HepG2 (cell line): ENCODE measurements at regions not wholly inside any gene's neighbourhood (a gene's known extent, or its start where the extent isn't known, plus 50 kb on each side); places are given as distances from the start of the nearest gene placed in this dataset.
A peak's percentile ranks its signal among the peaks of the same experiment; 100 is the strongest.

Experiments used
- ATAC-seq: fragments of 200-7000 bp; cut with Tn5 transposase; 3 replicates; pipeline ENCODE4 v1.9.1; 2020; ENCODE audit warnings: mild to moderate bottlenecking, moderate library complexity
- BruUV-seq: library from RNA; stranded (reverse); fragments of 400-500 nt; replicated peaks from 2 replicates; lab custom pipeline; 2021; lab: Mats Ljungman, UMichigan
- CTCF ChIA-PET: fragments of 300-600 bp; formaldehyde crosslinking; extraction: SDS; loops from one replicate; lab custom pipeline; 2021; ENCODE audit warnings: low total read pairs, inconsistent platforms, low intra/inter-chr PET ratio; lab: Yijun Ruan, JAX
- POLR2A ChIA-PET: fragments of 350-600 bp; sonication (Branson Sonifier 250); formaldehyde crosslinking; loops from one replicate; lab custom pipeline; 2020; ENCODE audit warnings: antibody characterized with exemption, inconsistent platforms; lab: Yijun Ruan, JAX
- DNase-seq: peaks from one replicate; pipeline ENCODE4 v3.0.0-alpha.2; 2015; ENCODE audit warnings: low spot score
- FAIRE-seq: peaks from 3 replicates; lab custom pipeline; 2011; peaks lifted over from hg19 to GRCh38; lab: Jason Lieb, UNC
- H2AFZ ChIP-seq: one replicate; pipeline ENCODE4 v1.6.1; 2011; ENCODE audit warnings: low read length, inconsistent platforms
- H3K27ac ChIP-seq: fragments of 300-600 bp; 3 replicates; pipeline ENCODE4 v1.8.0; 2011; ENCODE audit warnings: mixed run types, mild to moderate bottlenecking, mixed read lengths, low read length, inconsistent platforms; ENCODE audit not compliant: insufficient read depth; ENCODE audit errors: extremely low read length
- H3K27me3 ChIP-seq, 2 experiments: fragments of 200-600 bp in 1 of 2; 2 replicates in 1 of 2; 3 replicates in 1 of 2; pipeline versions ENCODE4 v1.6.0 to v1.8.0; 2011; ENCODE audit warnings: low read length in 2 of 2, mild to moderate bottlenecking in 2 of 2, moderate library complexity in 2 of 2, inconsistent platforms in 1 of 2; ENCODE audit not compliant: insufficient read depth in 2 of 2, control insufficient read depth in 1 of 2
- H3K36me3 ChIP-seq, 2 experiments: fragments of 200-600 bp in 1 of 2; replicated peaks in 1 of 2; 2 replicates in 1 of 2; 3 replicates in 1 of 2; pipeline versions ENCODE4 v1.5.1 to v1.8.0; 2011; ENCODE audit warnings: low read length in 2 of 2, inconsistent platforms in 1 of 2; ENCODE audit not compliant: insufficient read depth in 2 of 2, control insufficient read depth in 1 of 2
- H3K4me1 ChIP-seq: 2 replicates; pipeline ENCODE4 v1.5.1; 2012; ENCODE audit warnings: low read length, inconsistent platforms; ENCODE audit not compliant: insufficient read depth
- H3K4me2 ChIP-seq: 2 replicates; pipeline ENCODE4 v1.6.0; 2011; ENCODE audit warnings: low read depth, low read length, inconsistent platforms
- H3K4me3 ChIP-seq, 3 experiments: fragments of 200-600 bp in 1 of 3; sonication (generic), shearing (Covaris generic) in 1 of 3; replicated peaks in 1 of 3; 2 replicates each; pipeline ENCODE4 v1.5.1; 2011 to 2016; ENCODE audit warnings: low read length in 3 of 3, inconsistent platforms in 2 of 3, low read depth in 2 of 3, mild to moderate bottlenecking in 2 of 3, control low read depth in 1 of 3, mixed read lengths in 1 of 3; ENCODE audit not compliant: insufficient read depth in 1 of 3
- H3K79me2 ChIP-seq: one replicate; pipeline ENCODE4 v1.6.1; 2011; ENCODE audit warnings: low read length, inconsistent platforms; ENCODE audit not compliant: insufficient read depth
- H3K9ac ChIP-seq: 2 replicates; pipeline ENCODE4 v1.6.0; 2011; ENCODE audit warnings: mild to moderate bottlenecking, low read depth, low read length, inconsistent platforms; ENCODE audit not compliant: insufficient read depth
- H3K9me3 ChIP-seq: 2 replicates; pipeline ENCODE4 v1.5.1; 2012; ENCODE audit warnings: mild to moderate bottlenecking, low read length
- H4K20me1 ChIP-seq: 2 replicates; pipeline ENCODE4 v1.6.0; 2011; ENCODE audit warnings: inconsistent platforms, mild to moderate bottlenecking, low read length, moderate library complexity; ENCODE audit not compliant: insufficient read depth
- CBX5 ChIP-seq: sonication (generic); formaldehyde crosslinking; IDR thresholded peaks from 2 replicates; pipeline ENCODE4 v1.4.0; 2020; ENCODE audit warnings: missing genetic modification reagents, borderline replicate concordance
- FOXK2 ChIP-seq: fragments of 450-650 bp; IDR thresholded peaks from 2 replicates; pipeline ENCODE4 v1.6.1; 2016
- GLMP ChIP-seq: sonication (generic); formaldehyde crosslinking; IDR thresholded peaks from 2 replicates; pipeline ENCODE4 v1.9.0; 2021; ENCODE audit warnings: missing genetic modification reagents, mild to moderate bottlenecking, borderline replicate concordance
- MXD4 ChIP-seq: IDR thresholded peaks from 2 replicates; pipeline ENCODE4 v1.6.1; 2016; ENCODE audit warnings: mild to moderate bottlenecking, missing biosample characterization, missing genetic modification reagents
- NFKB2 ChIP-seq: sonication (generic); formaldehyde crosslinking; IDR thresholded peaks from 2 replicates; pipeline ENCODE4 v1.4.0; 2020; ENCODE audit warnings: missing genetic modification reagents, borderline replicate concordance
- PATZ1 ChIP-seq: sonication (generic); formaldehyde crosslinking; IDR thresholded peaks from 2 replicates; pipeline ENCODE4 v1.4.0; 2020; ENCODE audit warnings: missing genetic modification reagents
- TBX2 ChIP-seq: sonication (generic); formaldehyde crosslinking; IDR thresholded peaks from 2 replicates; pipeline ENCODE4 v1.5.0; 2020; ENCODE audit warnings: missing genetic modification reagents, mild to moderate bottlenecking, borderline replicate concordance
- TEAD2 ChIP-seq: sonication (generic); formaldehyde crosslinking; IDR thresholded peaks from 2 replicates; pipeline ENCODE4 v1.9.0; 2021; ENCODE audit warnings: missing genetic modification reagents
- ZNF263 ChIP-seq: sonication (generic); formaldehyde crosslinking; IDR thresholded peaks from 2 replicates; pipeline ENCODE4 v1.4.0; 2020; ENCODE audit warnings: missing genetic modification reagents
- ZNF446 ChIP-seq: sonication (generic); formaldehyde crosslinking; IDR thresholded peaks from 2 replicates; pipeline ENCODE4 v1.5.0; 2020; ENCODE audit warnings: mild to moderate bottlenecking, missing genetic modification reagents
- WGBS: methylation state at CpG from one replicate; pipeline ENCODE4 v1.1.6; 2017; ENCODE audit warnings: low lambda C conversion rate; 5-methylcytosine and 5-hydroxymethylcytosine counted together
- in situ Hi-C: cut with HindIII; loops from 2 replicates; pipeline ENCODE4 v1.10.0; 2017; ENCODE audit warnings: low pct_unique_long_range_greater_than_20kb; ENCODE audit not compliant: extremely low pct_ligation_motif_present
- intact Hi-C: fragments of 100-400 bp; cut with micrococcal nuclease; formaldehyde crosslinking; loops from one replicate; pipeline ENCODE4 v1.10.0; 2022; ENCODE audit not compliant: unreplicated experiment
- TF ChIP-seq, protein P1 (sequence below): sonication (generic); formaldehyde crosslinking; IDR thresholded peaks from 2 replicates; pipeline ENCODE4 v1.5.0; 2020; ENCODE audit warnings: missing genetic modification reagents
- TF ChIP-seq, protein P2 (sequence below): sonication (generic); formaldehyde crosslinking; IDR thresholded peaks from 2 replicates; pipeline ENCODE4 v1.4.0; 2020; ENCODE audit warnings: missing genetic modification reagents
- TF ChIP-seq, protein P3 (sequence below): sonication (generic); formaldehyde crosslinking; IDR thresholded peaks from 2 replicates; pipeline ENCODE4 v1.5.1; 2020; ENCODE audit warnings: mild to moderate bottlenecking, missing genetic modification reagents

- FAIRE-seq (no peak), ATAC-seq (peak; percentile 89), DNase-seq (peak; percentile 11)
- intact Hi-C loops (no loop called here), in situ Hi-C loops (no loop called here)
- H3K9me3 ChIP-seq, result no peaks in the 10 kb centered on the region
- no peaks in the 10 kb centered on the region for H3K79me2 ChIP-seq
- POLR2A ChIA-PET, result no interaction called here
- H3K27me3 ChIP-seq, result no peaks in the 10 kb centered on the region
- no TSS peak for BruUV-seq
- H3K36me3 ChIP-seq, result no peaks in the 10 kb centered on the region
- no peak overlapping the region for H3K27ac ChIP-seq
- peaks cover 20% of the 10 kb centered on the region for H3K4me1 ChIP-seq
- CTCF ChIA-PET, result no interaction called here
- no peak overlapping the region for H3K4me3 ChIP-seq
- H2AFZ ChIP-seq, result no peak overlapping the region
- 29% methylated on average over 2 of the region's 4 CpGs for WGBS
- H3K9ac ChIP-seq, result no peak overlapping the region
- peak overlapping the region; percentile 64 for H3K4me2 ChIP-seq
- no peaks in the 10 kb centered on the region for H4K20me1 ChIP-seq
- TF ChIP-seq CBX5 (CRISPR knock-in tag) (no peak), PATZ1 (CRISPR knock-in tag) (0 out of 2 replicates have a peak, but pooled peaks have one; percentile 9), ZNF263 (CRISPR knock-in tag) (0 out of 2 replicates have a peak, but pooled peaks have one; percentile 33), ZNF446 (no peak), TBX2 (CRISPR knock-in tag) (no peak), FOXK2 (no peak), TEAD2 (CRISPR knock-in tag) (no peak), GLMP (no peak), NFKB2 (CRISPR knock-in tag) (no peak), MXD4 (CRISPR knock-in tag) (no peak)
- TF ChIP-seq, protein P1, sequence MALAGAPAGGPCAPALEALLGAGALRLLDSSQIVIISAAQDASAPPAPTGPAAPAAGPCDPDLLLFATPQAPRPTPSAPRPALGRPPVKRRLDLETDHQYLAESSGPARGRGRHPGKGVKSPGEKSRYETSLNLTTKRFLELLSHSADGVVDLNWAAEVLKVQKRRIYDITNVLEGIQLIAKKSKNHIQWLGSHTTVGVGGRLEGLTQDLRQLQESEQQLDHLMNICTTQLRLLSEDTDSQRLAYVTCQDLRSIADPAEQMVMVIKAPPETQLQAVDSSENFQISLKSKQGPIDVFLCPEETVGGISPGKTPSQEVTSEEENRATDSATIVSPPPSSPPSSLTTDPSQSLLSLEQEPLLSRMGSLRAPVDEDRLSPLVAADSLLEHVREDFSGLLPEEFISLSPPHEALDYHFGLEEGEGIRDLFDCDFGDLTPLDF (CRISPR knock-in tag), result no peak
- TF ChIP-seq, protein P2, sequence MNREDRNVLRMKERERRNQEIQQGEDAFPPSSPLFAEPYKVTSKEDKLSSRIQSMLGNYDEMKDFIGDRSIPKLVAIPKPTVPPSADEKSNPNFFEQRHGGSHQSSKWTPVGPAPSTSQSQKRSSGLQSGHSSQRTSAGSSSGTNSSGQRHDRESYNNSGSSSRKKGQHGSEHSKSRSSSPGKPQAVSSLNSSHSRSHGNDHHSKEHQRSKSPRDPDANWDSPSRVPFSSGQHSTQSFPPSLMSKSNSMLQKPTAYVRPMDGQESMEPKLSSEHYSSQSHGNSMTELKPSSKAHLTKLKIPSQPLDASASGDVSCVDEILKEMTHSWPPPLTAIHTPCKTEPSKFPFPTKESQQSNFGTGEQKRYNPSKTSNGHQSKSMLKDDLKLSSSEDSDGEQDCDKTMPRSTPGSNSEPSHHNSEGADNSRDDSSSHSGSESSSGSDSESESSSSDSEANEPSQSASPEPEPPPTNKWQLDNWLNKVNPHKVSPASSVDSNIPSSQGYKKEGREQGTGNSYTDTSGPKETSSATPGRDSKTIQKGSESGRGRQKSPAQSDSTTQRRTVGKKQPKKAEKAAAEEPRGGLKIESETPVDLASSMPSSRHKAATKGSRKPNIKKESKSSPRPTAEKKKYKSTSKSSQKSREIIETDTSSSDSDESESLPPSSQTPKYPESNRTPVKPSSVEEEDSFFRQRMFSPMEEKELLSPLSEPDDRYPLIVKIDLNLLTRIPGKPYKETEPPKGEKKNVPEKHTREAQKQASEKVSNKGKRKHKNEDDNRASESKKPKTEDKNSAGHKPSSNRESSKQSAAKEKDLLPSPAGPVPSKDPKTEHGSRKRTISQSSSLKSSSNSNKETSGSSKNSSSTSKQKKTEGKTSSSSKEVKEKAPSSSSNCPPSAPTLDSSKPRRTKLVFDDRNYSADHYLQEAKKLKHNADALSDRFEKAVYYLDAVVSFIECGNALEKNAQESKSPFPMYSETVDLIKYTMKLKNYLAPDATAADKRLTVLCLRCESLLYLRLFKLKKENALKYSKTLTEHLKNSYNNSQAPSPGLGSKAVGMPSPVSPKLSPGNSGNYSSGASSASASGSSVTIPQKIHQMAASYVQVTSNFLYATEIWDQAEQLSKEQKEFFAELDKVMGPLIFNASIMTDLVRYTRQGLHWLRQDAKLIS (CRISPR knock-in tag), result no peak
- TF ChIP-seq, protein P3, sequence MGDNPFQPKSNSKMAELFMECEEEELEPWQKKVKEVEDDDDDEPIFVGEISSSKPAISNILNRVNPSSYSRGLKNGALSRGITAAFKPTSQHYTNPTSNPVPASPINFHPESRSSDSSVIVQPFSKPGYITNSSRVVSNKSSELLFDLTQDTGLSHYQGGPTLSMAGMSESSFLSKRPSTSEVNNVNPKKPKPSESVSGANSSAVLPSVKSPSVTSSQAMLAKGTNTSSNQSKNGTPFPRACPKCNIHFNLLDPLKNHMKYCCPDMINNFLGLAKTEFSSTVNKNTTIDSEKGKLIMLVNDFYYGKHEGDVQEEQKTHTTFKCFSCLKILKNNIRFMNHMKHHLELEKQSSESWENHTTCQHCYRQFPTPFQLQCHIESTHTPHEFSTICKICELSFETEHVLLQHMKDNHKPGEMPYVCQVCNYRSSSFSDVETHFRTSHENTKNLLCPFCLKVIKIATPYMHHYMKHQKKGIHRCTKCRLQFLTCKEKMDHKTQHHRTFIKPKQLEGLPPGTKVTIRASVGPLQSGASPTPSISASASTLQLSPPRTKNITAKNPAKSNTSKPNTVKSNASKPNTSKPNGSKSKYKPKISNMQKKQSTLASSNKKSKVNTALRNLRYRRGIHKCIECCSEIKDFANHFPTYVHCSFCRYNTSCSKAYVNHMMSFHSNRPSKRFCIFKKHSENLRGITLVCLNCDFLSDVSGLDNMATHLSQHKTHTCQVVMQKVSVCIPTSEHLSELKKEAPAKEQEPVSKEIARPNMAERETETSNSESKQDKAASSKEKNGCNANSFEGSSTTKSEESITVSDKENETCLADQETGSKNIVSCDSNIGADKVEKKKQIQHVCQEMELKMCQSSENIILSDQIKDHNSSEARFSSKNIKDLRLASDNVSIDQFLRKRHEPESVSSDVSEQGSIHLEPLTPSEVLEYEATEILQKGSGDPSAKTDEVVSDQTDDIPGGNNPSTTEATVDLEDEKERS (CRISPR knock-in tag), result no peak
Measured at GRCh38 chr7:67753891-67754290, 757.3 kb downstream of the TYW1 start.
